VCaP (cell line): ENCODE measurements at regions not wholly inside any gene's neighbourhood (a gene's known extent, or its start where the extent isn't known, plus 50 kb on each side); places are given as distances from the start of the nearest gene placed in this dataset.

Experiments
- H3K27ac ChIP-seq: fragments of 450-650 bp; 2 replicates; pipeline ENCODE4 v1.5.1; 2017
- TF ChIP-seq, protein P1 (sequence below): fragments of 450-650 bp; conservative IDR thresholded peaks from 2 replicates; pipeline ENCODE4 v1.5.1; 2017; ENCODE audit warnings: mild to moderate bottlenecking, moderate library complexity

DNA sequence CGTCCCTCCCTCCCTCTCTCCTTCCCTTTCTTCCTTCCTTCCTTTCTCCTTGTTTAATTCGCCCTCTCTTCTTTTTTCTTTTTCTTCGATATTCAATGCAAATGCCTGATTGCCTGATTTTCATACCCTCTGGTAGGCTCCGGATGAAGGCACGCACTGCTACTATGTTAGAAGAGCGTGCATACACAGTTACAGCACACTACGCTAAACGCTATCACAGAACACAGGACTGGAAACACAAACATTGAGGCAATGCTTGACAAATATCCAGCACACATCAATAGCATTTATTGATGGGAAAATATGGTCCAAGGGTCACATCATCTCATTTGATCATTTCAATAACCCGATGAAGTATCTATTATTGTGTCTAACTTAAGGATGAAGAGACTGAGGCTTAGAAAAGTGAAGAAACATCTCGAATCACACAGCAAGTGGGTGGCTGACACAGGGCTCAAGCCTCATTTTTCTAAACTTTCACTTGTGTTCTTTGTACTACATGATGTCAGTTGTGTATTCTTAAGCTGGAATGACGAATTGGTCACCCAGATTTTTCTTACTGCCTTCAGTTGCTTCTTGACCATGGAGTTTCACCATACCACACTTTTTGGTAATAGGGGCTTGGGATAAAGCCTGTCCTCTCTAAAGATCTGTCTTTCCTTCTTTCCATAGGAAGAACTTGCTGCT lies 101.8 kb downstream of the TRIB2 start:
- no peak overlapping the region for H3K27ac ChIP-seq
- TF ChIP-seq, protein P1, sequence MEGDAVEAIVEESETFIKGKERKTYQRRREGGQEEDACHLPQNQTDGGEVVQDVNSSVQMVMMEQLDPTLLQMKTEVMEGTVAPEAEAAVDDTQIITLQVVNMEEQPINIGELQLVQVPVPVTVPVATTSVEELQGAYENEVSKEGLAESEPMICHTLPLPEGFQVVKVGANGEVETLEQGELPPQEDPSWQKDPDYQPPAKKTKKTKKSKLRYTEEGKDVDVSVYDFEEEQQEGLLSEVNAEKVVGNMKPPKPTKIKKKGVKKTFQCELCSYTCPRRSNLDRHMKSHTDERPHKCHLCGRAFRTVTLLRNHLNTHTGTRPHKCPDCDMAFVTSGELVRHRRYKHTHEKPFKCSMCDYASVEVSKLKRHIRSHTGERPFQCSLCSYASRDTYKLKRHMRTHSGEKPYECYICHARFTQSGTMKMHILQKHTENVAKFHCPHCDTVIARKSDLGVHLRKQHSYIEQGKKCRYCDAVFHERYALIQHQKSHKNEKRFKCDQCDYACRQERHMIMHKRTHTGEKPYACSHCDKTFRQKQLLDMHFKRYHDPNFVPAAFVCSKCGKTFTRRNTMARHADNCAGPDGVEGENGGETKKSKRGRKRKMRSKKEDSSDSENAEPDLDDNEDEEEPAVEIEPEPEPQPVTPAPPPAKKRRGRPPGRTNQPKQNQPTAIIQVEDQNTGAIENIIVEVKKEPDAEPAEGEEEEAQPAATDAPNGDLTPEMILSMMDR: no peak

DNA sequence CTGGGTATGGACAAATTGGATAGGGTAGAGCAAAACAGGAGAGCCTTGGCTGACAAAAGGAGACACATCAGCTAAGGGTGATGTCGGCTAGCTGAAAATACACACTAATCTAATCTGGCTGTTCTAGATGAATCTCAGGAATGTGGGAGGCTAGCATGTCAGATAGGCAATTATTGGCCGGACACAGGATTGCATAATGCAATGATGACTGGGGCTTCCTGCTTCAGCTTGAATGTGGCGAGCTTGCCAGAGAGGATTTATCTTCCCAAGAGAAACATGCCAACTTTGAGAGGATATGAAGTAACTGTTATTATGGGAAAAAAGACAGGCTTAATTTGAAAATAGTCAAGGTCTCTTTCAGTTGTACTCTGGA lies 102.4 kb downstream of the TRIB2 start:
- no peak overlapping the region for H3K27ac ChIP-seq
- TF ChIP-seq, protein P1: no peak

DNA sequence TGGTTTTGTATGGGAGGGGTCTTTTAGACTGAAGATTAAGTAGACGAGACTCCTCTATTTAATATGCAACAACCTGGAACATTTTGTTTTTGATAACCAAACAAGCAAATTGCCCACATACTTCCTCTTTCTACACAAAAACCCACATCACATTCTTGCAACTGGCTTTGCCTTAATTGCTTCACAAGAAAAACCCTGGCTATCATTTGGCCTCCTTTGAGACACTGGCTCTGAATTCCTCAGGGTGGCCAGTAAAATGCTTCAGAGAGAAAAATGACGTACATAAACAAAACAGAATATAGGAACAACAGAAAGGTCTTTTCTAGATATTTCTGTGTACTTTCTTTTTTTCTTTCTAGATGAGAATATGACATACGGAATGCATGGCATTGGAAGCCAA lies 103.0 kb downstream of the TRIB2 start:
- TF ChIP-seq, protein P1: no peak
- H3K27ac ChIP-seq: no peak overlapping the region

DNA sequence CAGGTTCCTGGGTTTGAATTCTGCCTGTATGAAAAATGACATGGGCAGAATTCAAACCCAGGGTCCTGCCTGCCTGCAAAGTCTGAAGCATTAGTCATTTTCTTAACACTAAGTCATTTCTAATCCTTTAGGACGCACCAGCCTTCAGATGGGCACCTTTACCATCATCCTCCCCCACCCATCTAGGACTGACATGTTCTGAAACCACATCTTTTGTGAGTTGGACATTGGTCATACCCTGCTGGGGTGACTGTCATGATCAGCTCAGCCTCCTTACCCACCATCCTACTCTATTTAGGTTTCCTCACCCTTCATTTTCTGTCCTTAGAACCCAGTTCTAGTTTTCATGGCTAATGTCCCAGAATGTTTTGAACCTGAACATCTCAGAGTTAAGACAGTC lies 104.9 kb downstream of the TRIB2 start:
- no peak overlapping the region for H3K27ac ChIP-seq
- TF ChIP-seq, protein P1: no peak

DNA sequence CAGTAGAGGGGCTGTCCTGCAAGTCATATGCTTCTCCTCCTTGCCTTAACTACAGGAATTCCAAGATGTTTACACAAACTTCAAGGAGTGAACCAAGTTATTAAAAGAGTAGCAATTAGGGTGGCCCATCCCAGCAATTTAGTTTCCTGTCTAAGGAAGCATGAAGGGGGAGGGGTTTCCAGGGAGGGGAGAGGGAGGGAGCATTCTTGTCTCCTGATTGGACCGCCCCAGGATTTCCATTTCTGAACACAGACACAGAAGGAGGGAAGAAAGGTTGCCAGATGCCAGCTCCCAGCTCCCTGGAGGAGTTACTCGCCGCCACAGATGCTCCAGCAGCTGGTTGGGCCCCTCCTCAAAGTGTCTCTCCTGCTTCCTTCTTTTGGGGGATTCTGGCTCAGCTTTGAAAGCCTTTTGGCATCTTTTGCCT lies 107.6 kb downstream of the TRIB2 start:
- TF ChIP-seq, protein P1: no peak
- H3K27ac ChIP-seq: no peak overlapping the region

DNA sequence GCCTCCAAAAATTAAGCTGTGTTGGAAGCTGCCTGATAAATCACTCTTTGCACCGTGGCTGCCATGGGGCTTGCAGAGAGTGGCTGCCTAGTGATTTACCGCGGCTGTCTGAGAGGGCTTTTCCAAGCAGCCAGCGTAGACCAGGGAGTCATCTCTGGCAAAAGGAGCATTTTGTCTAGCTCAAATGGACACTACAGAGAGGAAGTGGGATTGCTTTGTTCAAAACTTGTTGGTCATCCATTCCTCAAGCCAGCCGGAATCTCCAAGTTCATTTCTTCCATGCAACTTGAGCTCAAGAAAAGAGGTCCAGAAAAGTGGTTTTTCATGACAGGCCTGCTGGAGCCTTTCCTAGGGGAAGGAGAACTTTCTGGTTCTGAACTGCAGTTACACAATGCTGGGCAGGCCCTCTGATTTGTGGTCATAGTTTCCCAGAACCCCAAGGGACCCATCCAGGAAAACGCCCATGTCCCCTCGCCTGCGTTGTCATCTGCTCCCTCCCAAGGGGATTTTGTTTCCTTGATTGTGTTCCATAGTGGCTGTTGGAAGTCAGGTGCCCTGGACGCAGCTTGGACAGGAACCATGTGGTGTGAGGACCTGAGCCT lies 108.1 kb downstream of the TRIB2 start:
- TF ChIP-seq, protein P1: no peak
- H3K27ac ChIP-seq: no peak overlapping the region

DNA sequence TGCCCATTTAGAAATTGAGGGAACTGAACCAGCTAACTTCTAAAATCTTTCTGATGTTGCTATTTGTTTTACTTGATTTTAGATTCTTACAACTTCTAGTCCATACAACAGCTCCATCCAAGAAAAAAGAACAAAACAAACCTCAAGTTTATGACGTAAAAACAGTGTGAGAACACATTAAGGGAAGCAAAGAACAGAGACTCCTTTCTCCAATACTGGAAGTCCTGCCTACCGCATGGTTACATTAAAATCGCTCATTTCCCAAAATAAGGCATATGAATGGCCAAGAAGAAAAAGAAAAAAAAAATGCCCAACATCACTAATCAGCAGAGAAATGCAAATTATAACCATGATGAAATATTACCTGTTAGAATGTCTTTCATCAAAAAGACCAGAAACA lies 110.0 kb downstream of the TRIB2 start:
- TF ChIP-seq, protein P1: no peak
- H3K27ac ChIP-seq: no peak overlapping the region
